HEK293T (cell line): ENCODE measurements at regions not wholly inside any gene's neighbourhood (a gene's known extent, or its start where the extent isn't known, plus 50 kb on each side); places are given as distances from the start of the nearest gene placed in this dataset.

Experiments used
- BHLHE40 ChIP-seq: fragments of 450-650 bp; IDR thresholded peaks from 2 replicates; pipeline ENCODE4 v1.6.1; 2016; ENCODE audit warnings: mild to moderate bottlenecking, moderate library complexity, borderline replicate concordance
- CTBP1 ChIP-seq: fragments of 450-650 bp; IDR thresholded peaks from 2 replicates; pipeline ENCODE4 v1.6.1; 2016; ENCODE audit warnings: borderline replicate concordance
- FOXA1 ChIP-seq: fragments of 450-650 bp; IDR thresholded peaks from 2 replicates; pipeline ENCODE4 v1.6.1; 2016; ENCODE audit warnings: mild to moderate bottlenecking
- LEF1 ChIP-seq: fragments of 450-650 bp; IDR thresholded peaks from 2 replicates; pipeline ENCODE4 v1.6.1; 2017; ENCODE audit warnings: mild to moderate bottlenecking, borderline replicate concordance
- SUZ12 ChIP-seq: fragments of 450-650 bp; IDR thresholded peaks from 2 replicates; pipeline ENCODE4 v1.6.1; 2016; ENCODE audit warnings: mild to moderate bottlenecking
- TARDBP ChIP-seq: fragments of 450-650 bp; IDR thresholded peaks from 2 replicates; pipeline ENCODE4 v1.6.1; 2016
- ZNF384 ChIP-seq: fragments of 450-650 bp; IDR thresholded peaks from 2 replicates; pipeline ENCODE4 v1.6.1; 2016
- TF ChIP-seq, protein P1 (sequence below): fragments of 450-650 bp; IDR thresholded peaks from 2 replicates; pipeline ENCODE4 v1.6.1; 2016

DNA sequence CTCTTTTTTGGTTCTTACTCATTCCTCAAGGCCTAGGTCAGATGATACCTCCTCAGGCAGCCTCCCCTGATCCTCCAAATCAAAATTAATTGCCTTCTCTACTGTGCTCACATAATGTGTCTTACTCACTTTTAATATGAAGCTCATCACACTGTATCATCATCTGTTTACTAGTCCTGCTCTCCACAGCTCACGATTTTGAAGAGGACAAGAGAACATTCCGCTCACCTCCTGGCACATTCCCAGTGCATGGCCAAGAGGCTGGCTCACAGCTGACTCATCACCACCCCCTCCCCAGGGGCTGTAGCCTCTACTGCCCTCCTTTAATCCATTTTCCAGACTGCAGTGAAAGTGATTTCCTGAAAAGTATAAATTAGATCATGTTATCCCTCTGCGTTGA is 133.1 kb downstream of the ALDH8A1 start:
- TF ChIP-seq, protein P1, sequence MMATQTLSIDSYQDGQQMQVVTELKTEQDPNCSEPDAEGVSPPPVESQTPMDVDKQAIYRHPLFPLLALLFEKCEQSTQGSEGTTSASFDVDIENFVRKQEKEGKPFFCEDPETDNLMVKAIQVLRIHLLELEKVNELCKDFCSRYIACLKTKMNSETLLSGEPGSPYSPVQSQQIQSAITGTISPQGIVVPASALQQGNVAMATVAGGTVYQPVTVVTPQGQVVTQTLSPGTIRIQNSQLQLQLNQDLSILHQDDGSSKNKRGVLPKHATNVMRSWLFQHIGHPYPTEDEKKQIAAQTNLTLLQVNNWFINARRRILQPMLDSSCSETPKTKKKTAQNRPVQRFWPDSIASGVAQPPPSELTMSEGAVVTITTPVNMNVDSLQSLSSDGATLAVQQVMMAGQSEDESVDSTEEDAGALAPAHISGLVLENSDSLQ = no peak
- TF ChIP-seq SUZ12 (no peak), CTBP1 (no peak), LEF1 (no peak), FOXA1 (no peak), BHLHE40 (no peak), ZNF384 (no peak), TARDBP (no peak)
